Hematopoietic multipotent progenitor cell treated with erythropoietin and hydrocortisone succinate and interleukin-3 and kit ligand, for 6 days (in vitro differentiated cells): ENCODE measurements at regions not wholly inside any gene's neighbourhood (a gene's known extent, or its start where the extent isn't known, plus 50 kb on each side); places are given as distances from the start of the nearest gene placed in this dataset.
A peak's percentile ranks its signal among the peaks of the same experiment; 100 is the strongest.
"Not testable (repeated sequence)": the region's sequence is repeated elsewhere in the genome, so short reads cannot be mapped to it uniquely, and the experiment has no call there.

Source experiments
- DNase-seq: peaks from one replicate; pipeline ENCODE4 v3.0.0-alpha.2; 2015

GRCh38 chr4:143819029-143819428 is 86.3 kb downstream of the GYPE start:
- DNase-seq: no peak

DNA sequence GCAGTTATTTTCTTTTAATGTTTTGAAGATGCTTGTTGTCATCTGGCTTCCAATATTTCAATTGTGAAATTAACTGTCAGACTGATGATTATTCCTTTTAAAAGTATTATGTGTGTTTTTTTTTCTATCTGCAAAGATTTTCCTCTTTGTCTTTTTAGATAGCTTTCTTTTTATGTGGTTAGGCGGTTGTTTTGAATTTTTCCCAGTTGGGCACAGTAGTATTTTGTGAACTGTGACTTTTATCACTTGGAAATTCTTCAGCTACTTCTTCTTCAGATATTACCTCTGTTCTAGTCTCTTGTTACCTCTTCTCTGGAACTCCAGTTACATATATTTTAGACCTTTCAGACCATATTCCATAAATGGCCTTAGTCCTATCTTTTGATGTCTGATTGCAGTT is 87.5 kb downstream of the GYPE start:
- not testable (repeated sequence) for DNase-seq

DNA sequence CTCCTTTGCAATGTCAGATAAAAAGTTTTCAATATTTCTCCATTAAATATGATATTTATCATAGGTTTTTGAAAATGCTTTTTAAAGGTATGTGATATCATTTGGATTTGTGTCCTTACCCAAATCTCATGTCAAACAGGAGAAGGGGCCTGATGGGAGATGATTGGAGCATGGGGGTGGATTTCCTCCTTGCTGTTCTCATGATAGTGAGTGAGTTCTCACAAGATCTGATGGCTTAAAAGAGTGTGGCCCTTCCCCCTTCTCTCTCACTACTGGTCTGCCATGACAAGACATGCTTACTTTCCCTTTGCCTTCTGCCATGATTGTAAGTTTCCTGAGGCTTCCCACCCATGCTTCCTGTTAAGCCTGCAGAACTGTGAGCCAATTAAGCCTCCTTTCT is 90.0 kb downstream of the GYPE start:
- DNase-seq: not testable (repeated sequence)

DNA sequence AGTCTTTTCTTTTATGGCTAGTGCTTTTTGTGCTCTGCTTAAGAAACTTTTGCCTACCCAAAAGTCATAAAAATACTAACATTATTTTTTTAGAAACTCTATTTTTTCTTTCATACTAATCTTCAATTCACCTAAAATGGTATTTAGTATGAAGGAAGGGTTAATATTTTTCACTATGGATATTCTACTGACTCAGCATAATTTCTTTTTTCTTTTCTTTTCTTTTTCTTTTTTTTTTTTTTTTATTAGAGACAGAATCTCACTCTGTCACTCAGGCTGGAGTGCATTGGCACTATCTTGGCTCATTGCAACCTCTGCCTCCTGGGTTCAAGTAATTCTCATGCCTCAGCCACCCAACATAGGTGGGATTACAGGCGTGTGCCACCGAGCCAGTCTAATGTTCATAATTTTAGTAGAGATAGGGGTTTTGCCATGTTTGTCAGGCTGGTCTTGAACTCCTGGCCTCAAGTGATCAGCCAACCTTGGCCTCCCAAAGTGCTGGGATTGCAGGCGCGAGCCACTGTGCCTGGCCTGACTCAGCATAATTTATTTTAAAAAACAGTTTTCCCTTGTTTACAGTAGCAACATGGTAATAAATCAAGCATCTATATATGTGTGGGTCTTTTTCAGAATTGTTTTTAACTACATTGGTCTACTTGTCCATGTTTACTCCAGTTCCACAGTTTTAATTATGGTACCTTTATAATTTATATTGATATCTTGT is 91.8 kb downstream of the GYPE start:
- DNase-seq: not testable (repeated sequence)

DNA sequence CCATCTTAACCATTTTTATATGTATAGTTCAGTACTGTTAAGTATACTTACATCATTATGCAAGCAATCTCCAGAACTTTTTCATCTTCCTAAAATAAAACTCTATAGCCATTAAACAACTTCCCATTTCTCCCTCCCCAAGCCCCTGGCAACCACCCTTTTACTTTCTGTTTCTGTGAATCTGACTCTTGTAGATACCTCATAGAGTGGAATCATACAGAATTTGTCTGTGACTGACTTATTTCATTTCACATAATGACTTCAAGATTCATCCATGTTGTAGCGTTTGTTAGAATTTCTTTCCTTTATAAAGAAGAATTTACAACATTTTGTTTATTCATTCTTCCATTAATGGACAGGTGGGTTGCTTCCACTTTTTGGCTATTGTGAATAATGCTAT is 91.2 kb upstream of the FREM3 start:
- not testable (repeated sequence) for DNase-seq

DNA sequence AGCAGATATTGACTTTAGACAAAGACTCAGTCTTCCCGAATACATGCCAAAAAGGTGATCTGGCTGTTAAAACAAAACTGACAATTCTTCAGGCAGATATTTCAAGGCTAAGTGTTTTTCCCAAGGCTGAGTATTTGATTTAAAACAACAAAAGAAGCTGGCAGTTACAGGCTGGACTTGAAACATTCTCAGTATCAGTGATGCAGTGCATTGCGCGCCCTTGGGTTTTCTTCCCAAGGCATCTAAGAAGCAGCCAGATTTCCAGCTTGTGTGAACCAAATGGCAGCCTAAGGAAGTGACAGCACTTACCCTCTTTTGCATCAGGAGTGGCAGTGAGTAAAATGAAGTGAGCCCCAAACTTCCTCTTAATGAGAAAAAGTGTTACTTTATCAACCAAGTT is 90.0 kb upstream of the FREM3 start:
- not testable (repeated sequence) for DNase-seq

GRCh38 chr4:143789618-143790017 is 89.1 kb upstream of the FREM3 start:
- not testable (repeated sequence) for DNase-seq

DNA sequence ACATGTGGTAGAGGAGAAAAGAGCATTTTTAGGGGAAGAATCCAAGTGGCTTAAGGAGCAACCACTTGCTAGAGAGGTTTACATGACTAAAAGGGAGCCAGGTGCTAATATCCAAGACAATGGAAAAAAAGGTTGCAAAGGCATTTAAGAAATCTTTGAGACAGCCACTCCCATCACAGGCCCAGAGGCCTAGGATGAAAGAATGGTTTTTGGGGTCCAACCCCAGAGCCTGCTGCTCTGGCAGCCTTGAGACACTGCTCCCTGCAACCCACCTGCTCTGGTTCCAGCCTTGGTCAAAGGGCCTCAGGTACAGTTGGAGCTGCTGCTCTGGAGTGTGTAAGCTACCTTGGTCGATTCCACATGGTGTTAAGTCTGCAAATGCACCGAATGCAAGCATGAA is 84.1 kb upstream of the FREM3 start:
- no peak for DNase-seq

DNA sequence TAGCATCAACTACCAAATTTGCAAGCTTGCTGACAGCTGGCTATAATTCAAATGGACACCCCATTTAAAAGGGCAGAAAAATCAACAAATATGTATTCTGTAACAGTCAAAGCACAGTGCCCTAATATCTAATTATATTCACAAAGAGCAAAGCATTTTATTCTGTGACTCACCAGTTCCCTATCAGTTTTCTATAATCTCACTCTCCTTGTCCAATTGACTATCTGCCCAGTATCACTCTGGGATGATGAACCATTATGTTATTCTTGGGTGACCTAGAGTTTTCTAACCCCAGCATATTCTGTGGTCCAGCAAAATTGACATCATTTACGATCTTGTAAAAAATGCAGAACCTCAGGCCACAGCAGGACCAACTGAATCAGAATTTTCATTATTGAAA is 82.0 kb upstream of the FREM3 start:
- no peak for DNase-seq

- peak; percentile 90 for DNase-seq
These were observed 73.8 kb upstream of the FREM3 start for GRCh38 chr4:143773998-143774895.

DNA sequence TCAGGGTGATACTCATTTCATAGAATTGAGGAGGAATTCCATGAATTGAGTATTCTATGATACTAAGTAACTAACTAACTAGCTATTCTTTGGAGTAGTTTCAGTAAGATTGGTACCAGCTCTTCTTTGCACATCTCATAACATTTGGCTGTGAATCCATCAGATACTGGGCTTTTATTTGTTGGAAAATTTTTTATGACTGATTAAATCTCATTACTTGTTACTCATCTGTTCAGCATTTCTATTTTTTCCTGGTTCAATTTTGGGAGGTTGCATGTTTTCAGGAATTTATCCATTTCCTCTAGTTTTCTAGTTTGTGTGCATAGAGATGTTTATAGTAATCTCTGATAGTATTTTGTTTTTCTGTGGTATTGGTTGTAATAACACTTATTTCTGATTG is 70.8 kb upstream of the FREM3 start:
- no peak for DNase-seq

DNA sequence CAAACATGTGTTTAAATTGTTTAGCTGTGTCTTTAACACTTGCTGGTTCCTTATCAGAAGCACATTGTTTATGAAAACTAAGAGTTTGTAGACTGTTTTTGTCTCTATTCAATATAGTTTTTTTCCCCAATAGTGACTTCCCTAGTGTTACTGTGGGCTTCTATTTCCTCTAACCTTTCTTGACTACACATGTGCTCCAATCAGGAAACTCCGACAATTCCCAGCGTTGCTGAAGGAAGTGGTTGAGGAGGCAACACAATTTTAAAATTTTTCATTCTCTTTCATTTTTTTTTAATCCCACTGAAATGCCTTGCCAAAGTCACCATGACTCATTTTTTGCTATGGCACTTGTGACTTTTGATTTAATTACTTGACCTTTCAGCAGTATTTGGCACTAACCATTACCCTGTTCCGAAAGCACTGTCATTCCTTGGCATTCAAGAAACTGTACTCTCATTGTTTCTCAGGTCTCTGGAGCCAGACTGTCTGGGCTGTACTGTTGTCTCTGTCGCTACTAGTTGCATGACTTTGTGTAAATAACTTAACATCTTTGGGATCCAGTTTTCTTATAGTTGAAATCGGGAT is 67.6 kb upstream of the FREM3 start:
- no peak for DNase-seq

DNA sequence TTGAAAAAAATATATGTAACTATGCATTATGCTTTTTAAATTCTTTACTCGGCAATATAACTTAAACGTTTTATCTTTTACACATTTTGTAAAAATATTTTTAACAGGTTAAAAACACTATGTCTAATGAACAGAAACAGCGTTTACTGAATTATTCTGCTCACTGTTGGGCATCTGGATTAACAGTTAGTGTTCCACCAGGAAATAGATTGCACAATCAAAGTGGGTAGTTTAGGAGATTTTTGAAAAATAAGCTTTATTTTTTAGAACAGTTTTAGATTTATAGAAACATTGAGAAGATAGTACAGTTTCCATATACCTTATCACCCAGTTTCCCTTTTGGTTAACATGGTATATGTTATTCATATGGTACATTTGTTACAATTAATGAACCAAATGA is 63.1 kb upstream of the FREM3 start:
- no peak for DNase-seq

- no peak for DNase-seq
These were observed 62.0 kb upstream of the FREM3 start for GRCh38 chr4:143762511-143762910.
